ENCODE measurements at regions not wholly inside any gene's neighbourhood (a gene's known extent, or its start where the extent isn't known, plus 50 kb on each side); places are given as distances from the start of the nearest gene placed in this dataset.

DNA sequence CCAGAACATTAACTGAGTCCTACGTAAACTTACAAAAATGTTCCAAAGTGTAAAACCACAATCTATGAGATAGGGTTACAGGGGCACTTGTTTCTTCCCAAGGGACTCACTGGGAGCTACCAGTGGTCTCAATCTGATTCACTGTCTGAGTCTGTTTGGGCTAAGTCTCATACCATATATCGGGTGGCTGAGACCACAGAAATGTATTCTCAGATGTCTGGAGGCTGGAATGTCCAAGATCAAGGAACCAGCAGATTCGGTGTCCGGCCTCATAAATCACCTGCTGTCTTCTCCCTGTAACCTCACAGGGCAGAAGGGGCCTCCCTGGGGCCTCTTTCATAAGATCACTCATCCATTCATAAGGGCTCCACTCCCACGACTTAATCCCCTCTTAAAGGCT lies 616.3 kb upstream of the TMEM132C start:
- CTCF ChIA-PET: no interaction called here
- no peaks in the 10 kb centered on the region for H3K27me3 ChIP-seq (replicated peaks in 1 of 2; ENCODE audit: control insufficient read depth in 2 of 2, insufficient read depth in 2 of 2, low read length in 1 of 2)

GRCh38 chr12:127652281-127652680 lies 614.7 kb upstream of the TMEM132C start:
- H3K36me3 ChIP-seq (ENCODE audit: control insufficient read depth in 2 of 2, insufficient read depth in 2 of 2, low read length in 1 of 2): no peaks in the 10 kb centered on the region
- H4K20me1 ChIP-seq (ENCODE audit: control insufficient read depth, insufficient read depth): no peaks in the 10 kb centered on the region
- H3K4me3 ChIP-seq: no peak overlapping the region
- no peak for ATAC-seq
- no peak overlapping the region for H3K9ac ChIP-seq (ENCODE audit: control insufficient read depth, insufficient read depth, low read length)
- no peaks in the 10 kb centered on the region; the same call in 2 of the 3 replicates for H3K9me3 ChIP-seq (replicated peaks; ENCODE audit: control insufficient read depth, insufficient read depth, low read length)
- WGBS (ENCODE audit: insufficient coverage, insufficient replicate concordance, low lambda C conversion rate, missing lambda C conversion rate): 34% methylated on average over 4 of the region's 4 CpGs
- intact Hi-C loops (cut with micrococcal nuclease; ENCODE audit: unreplicated experiment) (no loop called here), in situ Hi-C loops (cut with MboI) (no loop called here)
- H2AFZ ChIP-seq (ENCODE audit: control insufficient read depth, low read depth, low read length): no peak overlapping the region
- RAD21 ChIA-PET (ENCODE audit: unreplicated experiment): no interaction called here
- no TSS peak for BruUV-seq (replicated peaks)
- DNase-seq (ENCODE audit: low read depth, low spot score): no peak
- no peak overlapping the region for H3K4me2 ChIP-seq (ENCODE audit: control insufficient read depth, insufficient read depth)
- POLR2A ChIA-PET: no interaction called here
- FAIRE-seq: no peak
- no peaks in the 10 kb centered on the region for H3K4me1 ChIP-seq (ENCODE audit: control insufficient read depth, insufficient read depth, low read length)
- CTCF ChIA-PET: no interaction called here
- H3K27me3 ChIP-seq (replicated peaks in 1 of 2; ENCODE audit: control insufficient read depth in 2 of 2, insufficient read depth in 2 of 2, low read length in 1 of 2): no peaks in the 10 kb centered on the region
- H3K27ac ChIP-seq (ENCODE audit: control insufficient read depth, insufficient read depth): no peak overlapping the region
- SMC1A ChIA-PET (ENCODE audit: uncharacterized antibody, unreplicated experiment): no interaction called here
- no peaks in the 10 kb centered on the region for H3K79me2 ChIP-seq (ENCODE audit: control insufficient read depth, insufficient read depth, low read length)
- TF ChIP-seq NFYA (IDR thresholded peaks at IDR 0.05; ENCODE audit: borderline replicate concordance, low read depth, low read length): no peak
- no peak for TF ChIP-seq EGR1 (IDR thresholded peaks at IDR 0.05; ENCODE audit: borderline replicate concordance in 1 of 2, low read depth in 2 of 2, low read length in 2 of 2)
- TF ChIP-seq STAT3 (IDR thresholded peaks at IDR 0.05; ENCODE audit: low read depth, low read length): no peak
- no peak for TF ChIP-seq RBBP5 (conservative IDR thresholded peaks at IDR 0.05)
- TF ChIP-seq DPF2 (IDR thresholded peaks at IDR 0.05): no peak
- no peak for TF ChIP-seq CBX3 (IDR thresholded peaks at IDR 0.05; ENCODE audit: borderline replicate concordance, low read depth)
- no peak for TF ChIP-seq E4F1 (IDR thresholded peaks at IDR 0.05; ENCODE audit: borderline replicate concordance, partially characterized antibody)
- TF ChIP-seq, protein P1, sequence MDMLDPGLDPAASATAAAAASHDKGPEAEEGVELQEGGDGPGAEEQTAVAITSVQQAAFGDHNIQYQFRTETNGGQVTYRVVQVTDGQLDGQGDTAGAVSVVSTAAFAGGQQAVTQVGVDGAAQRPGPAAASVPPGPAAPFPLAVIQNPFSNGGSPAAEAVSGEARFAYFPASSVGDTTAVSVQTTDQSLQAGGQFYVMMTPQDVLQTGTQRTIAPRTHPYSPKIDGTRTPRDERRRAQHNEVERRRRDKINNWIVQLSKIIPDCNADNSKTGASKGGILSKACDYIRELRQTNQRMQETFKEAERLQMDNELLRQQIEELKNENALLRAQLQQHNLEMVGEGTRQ (IDR thresholded peaks at IDR 0.05; ENCODE audit: borderline replicate concordance, low read depth, low read length): no peak
- no peak for TF ChIP-seq CHD2 (IDR thresholded peaks at IDR 0.05; ENCODE audit: borderline replicate concordance, low read depth, low read length)

More for the DNA sequence above, 616.3 kb upstream of the TMEM132C start:
- TF ChIP-seq, protein P2, sequence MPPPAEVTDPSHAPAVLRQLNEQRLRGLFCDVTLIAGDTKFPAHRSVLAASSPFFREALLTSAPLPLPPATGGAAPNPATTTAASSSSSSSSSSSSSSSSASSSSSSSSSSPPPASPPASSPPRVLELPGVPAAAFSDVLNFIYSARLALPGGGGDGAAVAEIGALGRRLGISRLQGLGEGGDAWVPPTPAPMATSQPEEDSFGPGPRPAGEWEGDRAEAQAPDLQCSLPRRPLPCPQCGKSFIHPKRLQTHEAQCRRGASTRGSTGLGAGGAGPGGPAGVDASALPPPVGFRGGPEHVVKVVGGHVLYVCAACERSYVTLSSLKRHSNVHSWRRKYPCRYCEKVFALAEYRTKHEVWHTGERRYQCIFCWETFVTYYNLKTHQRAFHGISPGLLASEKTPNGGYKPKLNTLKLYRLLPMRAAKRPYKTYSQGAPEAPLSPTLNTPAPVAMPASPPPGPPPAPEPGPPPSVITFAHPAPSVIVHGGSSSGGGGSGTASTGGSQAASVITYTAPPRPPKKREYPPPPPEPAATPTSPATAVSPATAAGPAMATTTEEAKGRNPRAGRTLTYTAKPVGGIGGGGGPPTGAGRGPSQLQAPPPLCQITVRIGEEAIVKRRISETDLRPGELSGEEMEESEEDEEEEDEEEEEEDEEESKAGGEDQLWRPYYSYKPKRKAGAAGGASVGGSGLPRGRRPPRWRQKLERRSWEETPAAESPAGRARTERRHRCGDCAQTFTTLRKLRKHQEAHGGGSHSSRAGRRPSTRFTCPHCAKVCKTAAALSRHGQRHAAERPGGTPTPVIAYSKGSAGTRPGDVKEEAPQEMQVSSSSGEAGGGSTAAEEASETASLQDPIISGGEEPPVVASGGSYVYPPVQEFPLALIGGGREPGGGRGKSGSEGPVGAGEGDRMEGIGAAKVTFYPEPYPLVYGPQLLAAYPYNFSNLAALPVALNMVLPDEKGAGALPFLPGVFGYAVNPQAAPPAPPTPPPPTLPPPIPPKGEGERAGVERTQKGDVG (CRISPR knock-in tag; IDR thresholded peaks at IDR 0.05): no peak
- Histone ChIP-seq H3K9ac (ENCODE audit: control insufficient read depth, insufficient read depth, low read length) (no peak overlapping the region), H3K36me3 (ENCODE audit: control insufficient read depth in 2 of 2, insufficient read depth in 2 of 2, low read length in 1 of 2) (no peaks in the 10 kb centered on the region), H4K20me1 (ENCODE audit: control insufficient read depth, insufficient read depth) (no peaks in the 10 kb centered on the region), H3K4me2 (ENCODE audit: control insufficient read depth, insufficient read depth) (no peak overlapping the region), H3K9me3 (replicated peaks; ENCODE audit: control insufficient read depth, insufficient read depth, low read length) (no peaks in the 10 kb centered on the region; the same call in 2 of the 3 replicates), H2AFZ (ENCODE audit: control insufficient read depth, low read depth, low read length) (no peak overlapping the region), H3K4me1 (ENCODE audit: control insufficient read depth, insufficient read depth, low read length) (no peaks in the 10 kb centered on the region), H3K27ac (ENCODE audit: control insufficient read depth, insufficient read depth) (no peak overlapping the region), H3K79me2 (ENCODE audit: control insufficient read depth, insufficient read depth, low read length) (no peaks in the 10 kb centered on the region), H3K4me3 (no peak overlapping the region)
- intact Hi-C loops (cut with micrococcal nuclease; ENCODE audit: unreplicated experiment) (no loop called here), in situ Hi-C loops (cut with MboI) (no loop called here)
- DNase-seq (ENCODE audit: low read depth, low spot score): no peak
- RAD21 ChIA-PET (ENCODE audit: unreplicated experiment): interaction anchor here (1.0 kb wide), 1 partner anchor 76 kb away, joined by 4 read pairs; no protein-coding TSS in a partner anchor
- POLR2A ChIA-PET: no interaction called here
- no TSS peak for BruUV-seq (replicated peaks)
- ATAC-seq: no peak
- 7% methylated on average over 5 of the region's 5 CpGs for WGBS (ENCODE audit: insufficient coverage, insufficient replicate concordance, low lambda C conversion rate, missing lambda C conversion rate)
- SMC1A ChIA-PET (ENCODE audit: uncharacterized antibody, unreplicated experiment): no interaction called here
- FAIRE-seq: no peak
